OCI-LY3 (cell line): ENCODE measurements at regions not wholly inside any gene's neighbourhood (a gene's known extent, or its start where the extent isn't known, plus 50 kb on each side); places are given as distances from the start of the nearest gene placed in this dataset.

Experiments used
- CTCF ChIP-seq: fragments of 200-600, 300-600 bp; sonication (generic); IDR thresholded peaks from 2 replicates; pipeline ENCODE4 v1.5.1; 2014; ENCODE audit warnings: antibody characterized with exemption, low read length, low read depth
- EZH2phosphoT487 ChIP-seq: fragments of 200-600 bp; shearing (Covaris generic); IDR thresholded peaks from 2 replicates; pipeline ENCODE4 v1.6.1; 2018; ENCODE audit warnings: antibody characterized with exemption, mixed run types, low read depth

- no peak for TF ChIP-seq CTCF
- no peak for TF ChIP-seq EZH2phosphoT487
Observed at GRCh38 chrX:67100031-67100884, 443.6 kb upstream of the AR start.
